H9 (cell line): ENCODE measurements at regions not wholly inside any gene's neighbourhood (a gene's known extent, or its start where the extent isn't known, plus 50 kb on each side); places are given as distances from the start of the nearest gene placed in this dataset.

Experiments
- DNase-seq: peaks from one replicate; pipeline ENCODE4 v3.0.0-alpha.2; 2017
- H2AFZ ChIP-seq: one replicate; pipeline ENCODE4 v1.6.1; 2013; ENCODE audit warnings: mild to moderate bottlenecking, low read length, control low read depth, moderate library complexity
- H2AK5ac ChIP-seq: 2 replicates; pipeline ENCODE4 v1.6.1; 2013; ENCODE audit warnings: low read length, control low read depth, mixed read lengths; ENCODE audit not compliant: insufficient read length
- H2BK120ac ChIP-seq: one replicate; pipeline ENCODE4 v1.6.1; 2013; ENCODE audit warnings: low read depth, mild to moderate bottlenecking, low read length, control low read depth, inconsistent platforms; ENCODE audit not compliant: poor library complexity, severe bottlenecking
- H2BK12ac ChIP-seq: 2 replicates; pipeline ENCODE4 v1.6.1; 2013; ENCODE audit warnings: low read length, control low read depth, mixed read lengths, low read depth; ENCODE audit not compliant: insufficient read length
- H2BK15ac ChIP-seq: 2 replicates; pipeline ENCODE4 v1.6.1; 2013; ENCODE audit warnings: low read depth, low read length, control low read depth
- H2BK20ac ChIP-seq: one replicate; pipeline ENCODE4 v1.6.1; 2013; ENCODE audit warnings: low read depth, mild to moderate bottlenecking, low read length, control low read depth, inconsistent platforms; ENCODE audit not compliant: poor library complexity, severe bottlenecking
- H2BK5ac ChIP-seq: 2 replicates; pipeline ENCODE4 v1.6.1; 2013; ENCODE audit warnings: low read length, control low read depth, mixed read lengths; ENCODE audit not compliant: insufficient read length
- H3K14ac ChIP-seq: 2 replicates; pipeline ENCODE4 v1.6.1; 2013; ENCODE audit warnings: low read length, control low read depth; ENCODE audit not compliant: insufficient read depth
- H3K18ac ChIP-seq: 2 replicates; pipeline ENCODE4 v1.6.1; 2013; ENCODE audit warnings: low read depth, mild to moderate bottlenecking, mixed read lengths, low read length, control low read depth; ENCODE audit not compliant: insufficient read length
- H3K23ac ChIP-seq: 2 replicates; pipeline ENCODE4 v1.6.1; 2013; ENCODE audit warnings: low read length, control low read depth, mixed read lengths, low read depth; ENCODE audit not compliant: insufficient read length
- H3K23me2 ChIP-seq: 2 replicates; pipeline ENCODE4 v1.6.1; 2013; ENCODE audit warnings: low read depth, mild to moderate bottlenecking, mixed read lengths, low read length, control low read depth; ENCODE audit not compliant: insufficient read length, poor library complexity, severe bottlenecking
- H3K27ac ChIP-seq: 2 replicates; pipeline ENCODE4 v1.5.1; 2013; ENCODE audit warnings: low read length, control low read depth, mixed read lengths, low read depth; ENCODE audit not compliant: insufficient read length
- H3K27me3 ChIP-seq: 2 replicates; pipeline ENCODE4 v1.6.1; 2013; ENCODE audit warnings: low read length, control low read depth, inconsistent platforms; ENCODE audit not compliant: insufficient read depth
- H3K4ac ChIP-seq: 2 replicates; pipeline ENCODE4 v1.6.1; 2013; ENCODE audit warnings: low read depth, mild to moderate bottlenecking, control low read depth, inconsistent platforms, low read length, moderate library complexity
- H3K4me1 ChIP-seq: 2 replicates; pipeline ENCODE4 v1.6.1; 2013; ENCODE audit warnings: low read length, control low read depth, inconsistent platforms; ENCODE audit not compliant: insufficient read depth
- H3K4me2 ChIP-seq: 2 replicates; pipeline ENCODE4 v1.6.1; 2013; ENCODE audit warnings: low read length, control low read depth, mixed read lengths; ENCODE audit not compliant: insufficient read length, insufficient read depth
- H3K56ac ChIP-seq: 2 replicates; pipeline ENCODE4 v1.6.1; 2013; ENCODE audit warnings: low read depth, mild to moderate bottlenecking, mixed read lengths, low read length, control low read depth; ENCODE audit not compliant: insufficient read length
- H3K79me1 ChIP-seq: 2 replicates; pipeline ENCODE4 v1.6.1; 2013; ENCODE audit warnings: low read depth, mild to moderate bottlenecking, moderate library complexity, low read length, control low read depth, inconsistent platforms; ENCODE audit not compliant: insufficient read depth, poor library complexity, severe bottlenecking
- H3K79me2 ChIP-seq: 2 replicates; pipeline ENCODE4 v1.6.1; 2013; ENCODE audit warnings: low read length, control low read depth, inconsistent platforms; ENCODE audit not compliant: insufficient read depth
- H3K9ac ChIP-seq: 2 replicates; pipeline ENCODE4 v1.6.1; 2013; ENCODE audit warnings: low read length, control low read depth, mixed read lengths; ENCODE audit not compliant: insufficient read length; ENCODE audit errors: extremely low read depth
- H3K9me3 ChIP-seq: one replicate; pipeline ENCODE4 v1.6.1; 2013; ENCODE audit warnings: low read depth, low read length, inconsistent platforms; ENCODE audit not compliant: control insufficient read depth
- H3T11ph ChIP-seq: one replicate; pipeline ENCODE4 v1.6.1; 2013; ENCODE audit warnings: mild to moderate bottlenecking, low read length, control low read depth, inconsistent platforms
- H4K20me1 ChIP-seq: one replicate; pipeline ENCODE4 v1.6.1; 2013; ENCODE audit not compliant: control insufficient read depth, insufficient read length, insufficient read depth
- H4K5ac ChIP-seq: 2 replicates; pipeline ENCODE4 v1.6.1; 2013; ENCODE audit warnings: low read depth, mild to moderate bottlenecking, mixed read lengths, low read length, control low read depth; ENCODE audit not compliant: insufficient read length
- H4K8ac ChIP-seq: replicated peaks from 2 replicates; pipeline ENCODE4 v1.6.1; 2013; ENCODE audit warnings: low read length, control low read depth, mixed read lengths, low read depth; ENCODE audit not compliant: insufficient read length
- H4K91ac ChIP-seq: 2 replicates; pipeline ENCODE4 v1.6.1; 2013; ENCODE audit warnings: low read depth, mild to moderate bottlenecking, moderate library complexity, mixed read lengths, low read length, control low read depth; ENCODE audit not compliant: insufficient read length
- H3K27ac Mint-ChIP-seq, 3 experiments: 2 replicates in 2 of 3; 3 replicates in 1 of 3; pipeline ENCODE4 v1.8.0; 2020 to 2021; ENCODE audit warnings: mixed read lengths in 3 of 3, mild to moderate bottlenecking in 1 of 3, moderate library complexity in 1 of 3
- H3K27me3 Mint-ChIP-seq: 2 replicates; pipeline ENCODE4 v1.8.0; 2021; ENCODE audit warnings: low read depth, mild to moderate bottlenecking, moderate library complexity, mixed read lengths
- H3K36me3 Mint-ChIP-seq, 3 experiments: 2 replicates in 2 of 3; 3 replicates in 1 of 3; pipeline ENCODE4 v1.8.0; 2020 to 2021; ENCODE audit warnings: low read depth in 3 of 3, mixed read lengths in 3 of 3; ENCODE audit not compliant: insufficient read depth in 1 of 3
- H3K4me1 Mint-ChIP-seq, 2 experiments: 2 replicates each; pipeline ENCODE4 v1.8.0; 2020; ENCODE audit warnings: mixed read lengths in 2 of 2
- H3K4me3 Mint-ChIP-seq, 2 experiments: 2 replicates in 1 of 2; 3 replicates in 1 of 2; pipeline ENCODE4 v1.8.0; 2020 to 2021; ENCODE audit warnings: mild to moderate bottlenecking in 2 of 2, mixed read lengths in 2 of 2, moderate library complexity in 1 of 2
- H3K9me3 Mint-ChIP-seq, 2 experiments: 2 replicates in 1 of 2; 3 replicates in 1 of 2; pipeline ENCODE4 v1.8.0; 2020; ENCODE audit warnings: mild to moderate bottlenecking in 2 of 2, mixed read lengths in 2 of 2, moderate library complexity in 1 of 2
- CTCF ChIP-seq: fragments of 200-600 bp; sonication (generic); conservative IDR thresholded peaks from 3 replicates; pipeline ENCODE4 v1.8.0; 2021; ENCODE audit warnings: antibody characterized with exemption, mild to moderate bottlenecking
- WGBS: extraction: QIAGEN DNeasy Blood & Tissue Kit; methylation state at CpG from one replicate; pipeline ENCODE4 v1.1.7; 2013; ENCODE audit warnings: missing lambda C conversion rate, low lambda C conversion rate, mixed read lengths; ENCODE audit not compliant: insufficient read length; ENCODE audit errors: extremely low coverage; 5-methylcytosine and 5-hydroxymethylcytosine counted together

GRCh38 chr5:68798877-68799843, 294.7 kb upstream of the SLC30A5 start:
- Histone ChIP-seq H2BK5ac (no peak overlapping the region), H2BK20ac (no peak overlapping the region), H4K8ac (no peak overlapping the region), H3K23ac (no peak overlapping the region), H3K4me2 (no peak overlapping the region), H2AFZ (no peak overlapping the region), H3K9ac (no peak overlapping the region), H3K79me2 (no peaks in the 10 kb centered on the region), H3K14ac (no peak overlapping the region), H3K23me2 (no peaks in the 10 kb centered on the region), H2BK12ac (no peak overlapping the region), H4K20me1 (no peaks in the 10 kb centered on the region), H3K27me3 (peaks cover 6% of the 10 kb centered on the region; the same call in 1 of the 2 replicates), H4K91ac (no peak overlapping the region), H3T11ph (no peak overlapping the region), H2AK5ac (no peak overlapping the region), H3K9me3 (no peaks in the 10 kb centered on the region), H4K5ac (no peak overlapping the region), H3K56ac (no peak overlapping the region), H3K79me1 (no peaks in the 10 kb centered on the region), H2BK120ac (no peak overlapping the region), H3K27ac (no peak overlapping the region), H3K4ac (no peak overlapping the region), H2BK15ac (no peak overlapping the region), H3K4me1 (peaks cover 3% of the 10 kb centered on the region; the same call in 1 of the 2 replicates), H3K18ac (no peak overlapping the region)
- Mint-ChIP-seq H3K9me3 (no peaks in the 10 kb centered on the region), H3K4me3 (no peak overlapping the region), H3K27ac (no peak overlapping the region), H3K36me3 (peaks cover 0 to 3% (median 0%) of the 10 kb centered on the region in 3 experiments; a peak in 1 of 7 replicates), H3K4me1 (peaks cover 9% of the 10 kb centered on the region in 2 experiments), H3K27me3 (peaks cover 21% of the 10 kb centered on the region)
- no CpG with 5 or more reads among the region's 2 CpGs for WGBS
- DNase-seq = no peak
- TF ChIP-seq CTCF = no peak
